Thymus (tissue), 11 donors: ENCODE measurements at regions not wholly inside any gene's neighbourhood (a gene's known extent, or its start where the extent isn't known, plus 50 kb on each side); places are given as distances from the start of the nearest gene placed in this dataset.

Source experiments
- DNase-seq, 9 donors: peaks; one replicate each; pipeline ENCODE4 v3.0.0-alpha.2; 2013; ENCODE audit warnings: low spot score in 9 of 9, low read depth in 6 of 9, missing footprints in 1 of 9
- H3K27ac ChIP-seq, 2 donors: one replicate each; pipeline ENCODE4 v1.5.1; 2013; ENCODE audit warnings: control low read depth in 1 of 2, low read depth in 1 of 2, low read length in 1 of 2, mild to moderate bottlenecking in 1 of 2, moderate library complexity in 1 of 2
- H3K27me3 ChIP-seq, 2 donors: one replicate each; pipeline ENCODE4 v1.5.1; 2013; ENCODE audit warnings: low read length in 1 of 2; ENCODE audit not compliant: control insufficient read depth in 2 of 2, insufficient read depth in 1 of 2
- H3K36me3 ChIP-seq, 2 donors: one replicate each; pipeline ENCODE4 v1.5.1; 2013; ENCODE audit warnings: low read length in 1 of 2, mild to moderate bottlenecking in 1 of 2, moderate library complexity in 1 of 2; ENCODE audit not compliant: control insufficient read depth in 2 of 2, insufficient read depth in 2 of 2
- H3K4me1 ChIP-seq, 2 donors: one replicate each; pipeline ENCODE4 v1.5.1; 2013; ENCODE audit warnings: low read length in 2 of 2; ENCODE audit not compliant: control insufficient read depth in 2 of 2, insufficient read depth in 2 of 2
- H3K4me3 ChIP-seq, 2 donors: one replicate each; pipeline ENCODE4 v1.5.1; 2013; ENCODE audit warnings: low read length in 2 of 2, control low read depth in 1 of 2, mild to moderate bottlenecking in 1 of 2
- H3K9me3 ChIP-seq, 2 donors: one replicate each; pipeline ENCODE4 v1.5.1; 2013; ENCODE audit warnings: low read length in 1 of 2, mild to moderate bottlenecking in 1 of 2; ENCODE audit not compliant: control insufficient read depth in 2 of 2, insufficient read depth in 1 of 2
- WGBS: extraction: QIAGEN DNeasy Blood & Tissue Kit; methylation state at CpG from one replicate; pipeline ENCODE4 v1.1.7; 2013; 5-methylcytosine and 5-hydroxymethylcytosine counted together
- donor health status: healthy.

DNA sequence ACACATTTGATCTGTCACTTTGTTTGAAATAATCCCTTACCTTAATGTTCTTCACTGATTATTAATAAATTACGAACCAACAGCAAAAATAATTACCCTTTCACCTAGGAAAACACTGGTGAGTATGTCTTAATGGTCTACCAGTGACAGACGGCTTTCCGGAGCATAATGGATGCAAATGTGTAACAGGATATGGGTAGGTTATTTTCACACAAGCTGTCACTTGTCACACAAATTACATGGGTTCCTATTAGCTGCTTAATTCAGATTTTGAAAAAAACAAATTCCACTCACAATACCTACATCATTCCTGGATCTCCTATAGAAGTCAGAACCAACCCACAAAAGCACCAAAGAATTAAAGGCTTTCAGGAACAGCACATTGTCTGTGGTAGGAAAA lies 127.9 kb downstream of the WT1 start:
- no peak for DNase-seq
- Histone ChIP-seq H3K27ac (no peak overlapping the region), H3K4me3 (no peak overlapping the region), H3K4me1 (no peaks in the 10 kb centered on the region), H3K27me3 (peaks cover 0 to 2% of the 10 kb centered on the region in 2 donors), H3K9me3 (no peaks in the 10 kb centered on the region), H3K36me3 (no peaks in the 10 kb centered on the region)
- 93% methylated on average over 3 of the region's 3 CpGs for WGBS

DNA sequence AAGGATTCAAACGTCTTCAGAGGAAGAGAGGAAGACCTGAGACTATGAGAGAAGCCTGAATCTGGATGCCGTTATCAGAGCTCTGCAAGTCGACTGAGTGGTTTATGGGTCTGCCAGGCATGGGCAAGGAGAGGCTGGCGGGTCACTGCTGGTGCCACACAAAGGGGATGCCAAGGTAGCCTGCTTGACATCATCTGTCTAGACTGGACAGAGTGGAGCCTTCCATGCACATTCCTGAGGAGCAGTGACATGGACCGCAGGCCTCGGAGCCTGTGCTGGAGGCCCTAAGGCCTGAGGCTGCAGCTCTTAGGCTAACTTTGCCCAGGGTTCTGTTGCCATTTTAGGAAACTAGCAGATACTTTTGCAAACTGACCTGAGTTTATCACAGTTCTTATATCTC lies 127.4 kb downstream of the WT1 start:
- Histone ChIP-seq H3K27me3 (peaks cover 0 to 2% of the 10 kb centered on the region in 2 donors), H3K4me1 (no peaks in the 10 kb centered on the region), H3K36me3 (no peaks in the 10 kb centered on the region), H3K9me3 (no peaks in the 10 kb centered on the region), H3K4me3 (no peak overlapping the region), H3K27ac (no peak overlapping the region)
- WGBS: 95% methylated on average over 6 of the region's 6 CpGs
- DNase-seq: no peak

DNA sequence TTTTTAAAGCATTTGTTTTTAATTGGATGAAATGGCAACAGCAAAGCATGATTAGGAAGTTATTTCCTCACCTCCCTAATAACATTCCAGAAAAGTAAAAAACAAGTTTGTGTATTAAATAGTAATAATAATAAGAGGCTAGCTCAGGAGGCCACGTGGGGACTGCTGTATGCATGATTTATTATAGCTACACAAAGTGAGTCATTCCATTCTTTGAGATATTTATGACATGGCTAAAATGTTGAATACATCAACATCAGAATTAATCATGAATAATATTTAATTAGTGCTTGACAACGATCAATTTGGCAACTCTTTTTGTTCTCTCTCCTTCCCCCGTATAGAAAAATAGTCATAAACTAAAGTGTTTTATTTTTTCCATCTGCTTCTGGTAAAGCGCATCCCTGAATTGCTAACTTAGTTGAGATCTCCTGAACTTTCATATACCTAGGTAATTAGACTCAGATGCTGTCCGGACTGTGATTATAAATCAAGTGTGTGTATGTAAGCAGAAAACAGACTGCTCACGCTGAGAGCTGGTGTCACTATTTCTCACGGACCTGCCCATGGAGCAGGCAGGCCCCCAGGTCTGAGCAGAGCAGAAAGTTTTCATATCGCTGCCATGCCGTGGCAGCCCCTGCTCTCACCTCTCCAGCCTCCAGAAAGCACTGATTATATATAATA lies 125.7 kb downstream of the WT1 start:
- Histone ChIP-seq H3K36me3 (no peaks in the 10 kb centered on the region), H3K27ac (no peak overlapping the region), H3K9me3 (no peaks in the 10 kb centered on the region), H3K27me3 (peaks cover 0 to 2% of the 10 kb centered on the region in 2 donors), H3K4me1 (no peaks in the 10 kb centered on the region), H3K4me3 (no peak overlapping the region)
- DNase-seq: no peak
- 84% methylated on average over 9 of the region's 9 CpGs for WGBS

DNA sequence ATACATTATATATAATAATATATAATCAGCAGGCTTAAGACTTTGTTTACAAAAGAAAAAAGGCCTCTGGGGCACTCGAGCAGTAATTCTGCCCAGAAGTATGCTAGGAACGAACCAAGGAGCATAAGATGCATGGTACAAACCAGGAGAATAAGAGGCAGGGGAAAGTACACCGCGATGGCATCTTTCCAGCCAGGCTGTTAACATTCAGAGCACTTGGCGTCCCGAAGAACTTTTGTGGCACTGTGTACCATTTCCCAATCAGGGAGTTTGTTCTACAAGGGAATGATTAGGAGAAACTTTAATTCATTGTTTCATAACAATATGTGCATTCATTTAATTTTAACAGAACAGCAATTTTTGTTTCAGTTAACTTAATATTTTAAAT lies 125.1 kb downstream of the WT1 start:
- Histone ChIP-seq H3K9me3 (no peaks in the 10 kb centered on the region), H3K36me3 (no peaks in the 10 kb centered on the region), H3K27ac (no peak overlapping the region), H3K4me1 (no peaks in the 10 kb centered on the region), H3K27me3 (peaks cover 0 to 2% of the 10 kb centered on the region in 2 donors), H3K4me3 (no peak overlapping the region)
- DNase-seq: no peak
- 91% methylated on average over 6 of the region's 6 CpGs for WGBS

DNA sequence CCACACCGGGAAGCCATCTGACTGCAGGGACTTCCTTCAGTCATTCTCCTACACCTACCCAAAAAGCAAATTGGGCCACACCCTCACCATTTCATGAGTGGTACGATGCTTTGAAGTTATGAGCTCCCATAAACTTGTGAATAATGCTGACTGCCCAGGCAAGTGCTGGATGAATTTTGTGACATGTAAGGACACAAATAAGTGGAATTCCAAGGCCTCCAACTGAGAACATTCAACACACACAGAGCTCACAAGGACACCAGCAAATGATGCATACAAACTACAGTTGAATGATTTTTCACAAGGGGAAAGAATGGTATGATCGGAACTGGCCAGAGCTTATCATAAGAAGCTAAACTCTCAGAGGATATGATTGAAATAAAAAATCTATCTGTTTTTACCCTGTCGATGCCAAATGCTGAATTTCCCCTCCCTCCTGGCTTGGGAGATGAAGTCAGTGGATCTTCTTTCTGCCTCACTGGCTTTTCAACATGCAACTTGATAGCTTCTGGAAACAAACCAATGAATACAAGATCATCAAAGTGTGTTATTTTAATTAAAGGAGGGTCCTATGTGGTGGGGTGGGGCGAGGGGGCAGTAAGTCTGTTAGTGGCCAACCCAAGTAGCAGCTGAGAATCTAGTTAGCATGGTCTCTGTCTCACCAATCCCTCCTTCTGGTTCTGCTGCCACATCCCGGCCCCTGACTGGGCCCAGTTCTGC lies 123.8 kb downstream of the WT1 start:
- Histone ChIP-seq H3K27me3 (peaks cover 0 to 2% of the 10 kb centered on the region in 2 donors), H3K9me3 (no peaks in the 10 kb centered on the region), H3K27ac (no peak overlapping the region), H3K36me3 (no peaks in the 10 kb centered on the region), H3K4me3 (no peak overlapping the region), H3K4me1 (no peaks in the 10 kb centered on the region)
- WGBS: 83% methylated on average over 6 of the region's 6 CpGs
- DNase-seq: no peak

DNA sequence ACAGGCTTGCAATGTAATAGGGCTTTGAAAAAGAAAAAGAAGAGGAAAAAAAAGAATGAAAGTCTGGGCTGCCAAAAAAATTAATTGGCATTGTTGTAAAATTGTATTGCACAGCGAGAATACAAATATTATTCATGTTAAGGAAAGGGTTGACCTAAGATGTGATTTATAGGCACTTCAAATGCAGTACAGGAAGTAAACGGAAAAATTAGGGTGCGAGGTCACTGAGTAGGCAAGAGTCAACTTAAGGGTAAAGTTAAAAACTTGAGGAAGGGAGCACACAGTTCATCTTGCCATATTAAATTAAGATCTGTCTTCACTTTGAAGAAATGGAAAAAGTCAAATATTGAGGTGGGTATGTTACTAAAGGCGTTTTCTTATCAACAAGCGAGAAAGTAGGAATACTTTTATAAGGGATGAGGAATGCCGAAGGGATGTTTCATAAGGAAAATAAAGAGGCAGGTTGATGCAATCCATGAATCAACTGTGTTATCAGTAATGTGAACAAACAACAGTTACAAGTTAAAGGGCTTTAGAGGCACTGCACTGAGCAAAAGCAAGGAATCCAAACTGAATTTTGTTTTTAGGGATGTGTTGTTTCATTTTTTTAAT lies 123.0 kb downstream of the WT1 start:
- H3K4me1 ChIP-seq: no peaks in the 10 kb centered on the region
- H3K27me3 ChIP-seq: peaks cover 0 to 2% of the 10 kb centered on the region in 2 donors
- H3K36me3 ChIP-seq: no peaks in the 10 kb centered on the region
- H3K4me3 ChIP-seq: no peak overlapping the region
- no peaks in the 10 kb centered on the region for H3K9me3 ChIP-seq
- no peak overlapping the region for H3K27ac ChIP-seq
- WGBS: 66% methylated on average over 6 of the region's 6 CpGs
- DNase-seq: no peak

DNA sequence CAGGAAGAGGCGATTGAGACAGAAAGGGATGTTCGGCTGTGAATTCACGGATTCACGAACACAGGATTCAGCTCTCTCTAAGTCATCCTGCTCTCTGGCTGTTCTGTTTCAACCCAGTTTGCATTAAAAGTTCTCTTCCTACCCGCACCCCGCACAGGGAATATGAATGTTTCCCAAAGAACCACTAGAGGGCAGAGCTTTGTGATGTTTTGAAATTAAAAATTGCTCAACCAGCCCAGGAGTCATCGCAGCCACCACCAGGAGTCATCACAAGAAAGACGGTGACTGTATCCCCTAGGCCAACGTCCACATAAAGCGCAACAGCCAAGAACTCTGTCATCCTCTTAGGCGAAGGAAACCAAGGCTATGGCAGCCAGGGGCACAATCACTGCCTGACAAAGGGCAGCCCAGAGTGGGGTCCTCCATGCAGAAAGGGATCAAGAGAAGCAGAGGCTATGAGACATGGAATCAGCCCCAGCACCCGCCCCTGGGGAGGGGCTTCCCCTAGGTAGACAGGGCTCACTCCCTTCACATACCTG lies 122.4 kb downstream of the WT1 start:
- DNase-seq: peak in 2 of 9 donors; percentile 23 to 40
- Histone ChIP-seq H3K4me1 (peaks cover 0 to 2% of the 10 kb centered on the region in 2 donors), H3K4me3 (no peak overlapping the region), H3K27ac (no peak overlapping the region), H3K9me3 (no peaks in the 10 kb centered on the region), H3K27me3 (peaks cover 0 to 2% of the 10 kb centered on the region in 2 donors), H3K36me3 (no peaks in the 10 kb centered on the region)
- WGBS: 61% methylated on average over 12 of the region's 12 CpGs

DNA sequence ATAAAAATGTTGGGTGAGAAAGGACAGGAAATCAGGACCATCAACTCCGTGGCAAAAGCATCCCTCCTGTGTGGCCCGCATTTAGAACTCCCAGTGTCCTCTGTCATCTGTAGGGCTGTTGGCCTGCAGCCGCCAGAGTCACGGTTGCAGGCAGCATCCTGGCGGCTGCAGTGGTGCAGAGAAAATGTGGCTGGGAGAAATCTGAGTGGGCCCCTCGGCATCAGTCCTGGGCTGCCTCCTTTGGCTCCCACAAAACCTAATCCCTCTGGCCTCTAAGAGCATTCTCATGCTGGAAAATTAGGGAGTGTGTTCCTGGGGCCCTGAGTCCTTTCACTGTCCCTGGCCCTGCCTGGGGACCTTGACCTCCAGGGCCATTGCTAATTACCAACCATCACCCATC lies 121.9 kb downstream of the WT1 start:
- Histone ChIP-seq H3K27me3 (peaks cover 0 to 2% of the 10 kb centered on the region in 2 donors), H3K9me3 (no peaks in the 10 kb centered on the region), H3K27ac (no peak overlapping the region), H3K4me3 (no peak overlapping the region), H3K36me3 (no peaks in the 10 kb centered on the region), H3K4me1 (peaks cover 0 to 2% of the 10 kb centered on the region in 2 donors)
- no peak for DNase-seq
- 91% methylated on average over 6 of the region's 6 CpGs for WGBS

DNA sequence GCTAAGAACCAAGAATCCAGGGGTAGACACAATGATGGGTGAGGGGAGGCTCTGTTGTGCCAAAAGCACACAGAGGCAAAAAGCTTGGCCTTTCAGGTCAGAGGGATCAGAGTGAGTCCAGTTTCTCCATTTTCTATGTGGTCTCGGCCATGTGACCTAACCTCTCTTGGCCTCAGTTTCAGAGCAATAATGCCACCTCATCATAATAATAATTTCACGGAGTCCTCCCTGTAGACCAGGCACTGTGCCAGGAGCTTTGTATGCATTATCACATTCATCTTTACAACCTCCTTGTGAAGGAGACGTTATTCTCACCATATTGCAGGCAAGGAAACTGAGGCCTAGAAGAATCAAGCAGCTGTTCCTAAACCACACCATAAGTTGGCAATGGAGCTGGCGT lies 120.2 kb downstream of the WT1 start:
- H3K9me3 ChIP-seq: no peaks in the 10 kb centered on the region

More for the DNA sequence above, 120.2 kb downstream of the WT1 start:
- Histone ChIP-seq H3K27ac (no peak overlapping the region), H3K4me1 (peaks cover 0 to 2% of the 10 kb centered on the region in 2 donors), H3K4me3 (no peak overlapping the region), H3K27me3 (peaks cover 0 to 2% of the 10 kb centered on the region in 2 donors), H3K36me3 (no peaks in the 10 kb centered on the region)
- WGBS: 93% methylated on average over 4 of the region's 4 CpGs
- no peak for DNase-seq
